Esophagus muscularis mucosa (tissue), 4 donors: ENCODE measurements at regions not wholly inside any gene's neighbourhood (a gene's known extent, or its start where the extent isn't known, plus 50 kb on each side); places are given as distances from the start of the nearest gene placed in this dataset.

Source experiments
- EP300 ChIP-seq: sonication (generic); formaldehyde crosslinking; IDR thresholded peaks from one replicate; pipeline ENCODE4 v1.6.1; 2017; ENCODE audit warnings: antibody characterized with exemption
- POLR2A ChIP-seq: fragments of 450-650 bp; IDR thresholded peaks from one replicate; pipeline ENCODE4 v1.6.1; 2017; ENCODE audit warnings: antibody characterized with exemption, moderate library complexity, mild to moderate bottlenecking, low read depth
- TF ChIP-seq, protein P1 (sequence below), 3 experiments: fragments of 200-600 bp in 2 of 3; fragments of 450-650 bp in 1 of 3; sonication (generic) in 2 of 3; IDR thresholded peaks; one replicate each; pipeline ENCODE4 v1.5.1; 2017 to 2019; ENCODE audit warnings: antibody characterized with exemption in 3 of 3, mild to moderate bottlenecking in 2 of 3, moderate library complexity in 1 of 3

DNA sequence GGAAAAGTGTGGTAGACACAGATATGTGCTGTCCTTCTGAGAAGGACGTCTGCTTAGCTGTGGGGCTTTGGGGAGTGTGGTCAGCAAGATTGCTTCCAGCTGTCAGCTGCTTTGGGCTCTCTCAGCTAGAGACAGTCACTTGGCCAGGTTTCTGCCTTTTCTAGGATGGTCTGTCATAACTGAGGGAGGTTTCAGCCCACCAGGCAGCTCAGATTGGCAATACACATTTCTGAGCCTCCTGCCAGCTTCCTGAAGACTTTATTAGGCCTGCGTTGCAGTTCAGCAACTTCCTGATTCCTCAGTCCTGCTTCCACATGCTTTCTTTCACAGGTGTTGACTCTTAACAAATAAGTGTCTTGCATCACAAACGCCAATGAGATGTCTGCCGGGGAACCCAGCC lies 286.5 kb downstream of the SQOR start:
- TF ChIP-seq POLR2A = no peak
- TF ChIP-seq, protein P1, sequence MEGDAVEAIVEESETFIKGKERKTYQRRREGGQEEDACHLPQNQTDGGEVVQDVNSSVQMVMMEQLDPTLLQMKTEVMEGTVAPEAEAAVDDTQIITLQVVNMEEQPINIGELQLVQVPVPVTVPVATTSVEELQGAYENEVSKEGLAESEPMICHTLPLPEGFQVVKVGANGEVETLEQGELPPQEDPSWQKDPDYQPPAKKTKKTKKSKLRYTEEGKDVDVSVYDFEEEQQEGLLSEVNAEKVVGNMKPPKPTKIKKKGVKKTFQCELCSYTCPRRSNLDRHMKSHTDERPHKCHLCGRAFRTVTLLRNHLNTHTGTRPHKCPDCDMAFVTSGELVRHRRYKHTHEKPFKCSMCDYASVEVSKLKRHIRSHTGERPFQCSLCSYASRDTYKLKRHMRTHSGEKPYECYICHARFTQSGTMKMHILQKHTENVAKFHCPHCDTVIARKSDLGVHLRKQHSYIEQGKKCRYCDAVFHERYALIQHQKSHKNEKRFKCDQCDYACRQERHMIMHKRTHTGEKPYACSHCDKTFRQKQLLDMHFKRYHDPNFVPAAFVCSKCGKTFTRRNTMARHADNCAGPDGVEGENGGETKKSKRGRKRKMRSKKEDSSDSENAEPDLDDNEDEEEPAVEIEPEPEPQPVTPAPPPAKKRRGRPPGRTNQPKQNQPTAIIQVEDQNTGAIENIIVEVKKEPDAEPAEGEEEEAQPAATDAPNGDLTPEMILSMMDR (IDR thresholded peaks at IDR 0.05) = no peak
- TF ChIP-seq EP300 = no peak
